ENCODE measurements at regions not wholly inside any gene's neighbourhood (a gene's known extent, or its start where the extent isn't known, plus 50 kb on each side); places are given as distances from the start of the nearest gene placed in this dataset.

GRCh38 chr13:110070046-110070445 is 236.9 kb downstream of the COL4A1 start:
- TF ChIP-seq YY1 (IDR thresholded peaks at IDR 0.05) (no peak), RAD21 (IDR thresholded peaks at IDR 0.05) (no peak), MAX (IDR thresholded peaks at IDR 0.05) (no peak), CTCF (IDR thresholded peaks at IDR 0.05; ENCODE audit: low read depth, low read length, missing input control) (no peak), JUND (IDR thresholded peaks at IDR 0.05) (no peak), HNF4A (conservative IDR thresholded peaks at IDR 0.05) (no peak), TAF1 (conservative IDR thresholded peaks at IDR 0.05) (no peak)
